ENCODE measurements at regions not wholly inside any gene's neighbourhood (a gene's known extent, or its start where the extent isn't known, plus 50 kb on each side); places are given as distances from the start of the nearest gene placed in this dataset. TPM values are rescaled to one million over a fixed set of nuclear protein-coding genes. Genes with fewer than 3 reads are reported as not detected.

- Histone ChIP-seq H3K36me3 (ENCODE audit: insufficient read depth, low read length) (no peaks in the 10 kb centered on the region), H3K4me1 (ENCODE audit: insufficient read depth, low read length) (peaks cover 11% of the 10 kb centered on the region), H3K27ac (ENCODE audit: low read depth, low read length) (no peak overlapping the region), H3K4me2 (ENCODE audit: insufficient read depth, low read length) (no peak overlapping the region), H3K27me3 (ENCODE audit: insufficient read depth, low read length) (no peaks in the 10 kb centered on the region), H3K79me2 (ENCODE audit: insufficient read depth, low read length) (no peaks in the 10 kb centered on the region), H3K9me3 (ENCODE audit: low read depth, low read length) (no peaks in the 10 kb centered on the region), H2AFZ (ENCODE audit: low read length) (no peak overlapping the region), H4K20me1 (ENCODE audit: insufficient read depth, low read length) (no peaks in the 10 kb centered on the region), H3K4me3 (ENCODE audit: insufficient read depth, low read length) (no peak overlapping the region)
- TF ChIP-seq CTCF (IDR thresholded peaks at IDR 0.05; ENCODE audit: extremely low read depth, low read depth, low read length), result no peak
- no peak for DNase-seq (ENCODE audit: insufficient read length, low spot score, missing footprints)
Measured at GRCh38 chr13:31978021-31978420, 53.6 kb upstream of the FRY start.

GRCh38 chr13:31980830-31981229, 50.7 kb upstream of the FRY start:
- Histone ChIP-seq H3K36me3 (ENCODE audit: insufficient read depth, low read length) (no peaks in the 10 kb centered on the region), H3K79me2 (ENCODE audit: insufficient read depth, low read length) (no peaks in the 10 kb centered on the region), H3K9me3 (ENCODE audit: low read depth, low read length) (no peaks in the 10 kb centered on the region), H2AFZ (ENCODE audit: low read length) (no peak overlapping the region), H3K4me3 (ENCODE audit: insufficient read depth, low read length) (no peak overlapping the region), H3K4me1 (ENCODE audit: insufficient read depth, low read length) (peaks cover 11% of the 10 kb centered on the region), H4K20me1 (ENCODE audit: insufficient read depth, low read length) (no peaks in the 10 kb centered on the region), H3K27me3 (ENCODE audit: insufficient read depth, low read length) (no peaks in the 10 kb centered on the region), H3K4me2 (ENCODE audit: insufficient read depth, low read length) (no peak overlapping the region), H3K27ac (ENCODE audit: low read depth, low read length) (no peak overlapping the region)
- TF ChIP-seq CTCF (IDR thresholded peaks at IDR 0.05; ENCODE audit: extremely low read depth, low read depth, low read length), result no peak
- DNase-seq (ENCODE audit: insufficient read length, low spot score, missing footprints), result no peak

Small RNA genes lying in the stretch of these regions (small RNA-seq; reads per million reads assigned to genes)
- not detected for gene RF00017

Data from osteoblast (primary cell).